GM12864 (cell line): ENCODE measurements at regions not wholly inside any gene's neighbourhood (a gene's known extent, or its start where the extent isn't known, plus 50 kb on each side); places are given as distances from the start of the nearest gene placed in this dataset.

Experiments
- DNase-seq: peaks from one replicate; pipeline ENCODE4 v3.0.0-alpha.2; 2011; ENCODE audit warnings: low read depth
- H3K4me3 ChIP-seq: 2 replicates; pipeline ENCODE4 v1.5.1; 2011; ENCODE audit warnings: mild to moderate bottlenecking, low read depth, low read length, control low read depth
- TF ChIP-seq, protein P1 (sequence below): IDR thresholded peaks from 2 replicates; pipeline ENCODE4 v1.5.1; 2011; ENCODE audit warnings: low read depth, mild to moderate bottlenecking, moderate library complexity, low read length, control low read depth, inconsistent platforms; ENCODE audit errors: missing control alignments

GRCh38 chr2:23069923-23070322 lies 315.1 kb upstream of the KLHL29 start:
- TF ChIP-seq, protein P1, sequence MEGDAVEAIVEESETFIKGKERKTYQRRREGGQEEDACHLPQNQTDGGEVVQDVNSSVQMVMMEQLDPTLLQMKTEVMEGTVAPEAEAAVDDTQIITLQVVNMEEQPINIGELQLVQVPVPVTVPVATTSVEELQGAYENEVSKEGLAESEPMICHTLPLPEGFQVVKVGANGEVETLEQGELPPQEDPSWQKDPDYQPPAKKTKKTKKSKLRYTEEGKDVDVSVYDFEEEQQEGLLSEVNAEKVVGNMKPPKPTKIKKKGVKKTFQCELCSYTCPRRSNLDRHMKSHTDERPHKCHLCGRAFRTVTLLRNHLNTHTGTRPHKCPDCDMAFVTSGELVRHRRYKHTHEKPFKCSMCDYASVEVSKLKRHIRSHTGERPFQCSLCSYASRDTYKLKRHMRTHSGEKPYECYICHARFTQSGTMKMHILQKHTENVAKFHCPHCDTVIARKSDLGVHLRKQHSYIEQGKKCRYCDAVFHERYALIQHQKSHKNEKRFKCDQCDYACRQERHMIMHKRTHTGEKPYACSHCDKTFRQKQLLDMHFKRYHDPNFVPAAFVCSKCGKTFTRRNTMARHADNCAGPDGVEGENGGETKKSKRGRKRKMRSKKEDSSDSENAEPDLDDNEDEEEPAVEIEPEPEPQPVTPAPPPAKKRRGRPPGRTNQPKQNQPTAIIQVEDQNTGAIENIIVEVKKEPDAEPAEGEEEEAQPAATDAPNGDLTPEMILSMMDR = no peak
- H3K4me3 ChIP-seq = no peak overlapping the region
- DNase-seq = no peak

DNA sequence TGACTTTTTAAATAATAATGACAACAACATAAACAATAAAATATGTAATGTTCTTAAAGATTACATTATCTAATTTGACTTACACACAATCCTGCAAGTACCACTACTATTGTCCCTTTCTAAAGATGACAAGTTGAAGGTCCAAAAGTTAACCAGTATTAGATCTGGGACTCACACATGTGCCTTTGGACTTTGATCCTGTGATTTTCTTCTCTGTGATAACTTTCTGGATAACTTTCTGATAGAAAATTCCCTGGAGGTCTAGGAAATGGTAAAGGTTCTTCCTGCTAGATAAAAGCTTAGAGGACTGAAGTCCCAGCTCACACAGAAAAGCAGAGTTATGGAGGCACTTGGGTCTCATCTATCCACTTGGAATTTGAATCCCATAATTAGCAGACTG lies 311.9 kb upstream of the KLHL29 start:
- no peak for DNase-seq
- no peak overlapping the region for H3K4me3 ChIP-seq
- TF ChIP-seq, protein P1 = no peak

GRCh38 chr2:23073671-23074070 lies 311.3 kb upstream of the KLHL29 start:
- TF ChIP-seq, protein P1 = no peak
- no peak overlapping the region for H3K4me3 ChIP-seq
- no peak for DNase-seq

DNA sequence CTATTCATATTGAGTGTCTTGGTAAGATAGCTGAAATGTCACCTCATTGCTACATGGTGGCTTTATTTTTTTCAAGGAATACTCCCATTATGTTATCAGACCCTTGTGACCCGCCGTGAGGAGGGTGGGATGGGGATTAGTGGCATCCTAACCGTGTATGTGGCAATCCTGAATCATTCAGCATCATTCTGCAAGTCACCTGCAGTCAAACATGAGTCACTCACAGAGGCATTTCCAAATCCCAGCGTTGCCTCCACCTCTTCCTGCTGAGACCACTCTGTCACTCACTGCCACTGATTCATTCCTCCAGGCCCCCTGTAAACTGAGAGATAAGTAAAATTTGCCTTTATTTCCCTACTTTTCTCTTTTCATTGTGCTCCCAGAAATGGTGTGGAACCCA lies 307.4 kb upstream of the KLHL29 start:
- no peak for DNase-seq
- H3K4me3 ChIP-seq = no peak overlapping the region
- TF ChIP-seq, protein P1 = no peak

- no peak for DNase-seq
- H3K4me3 ChIP-seq = no peak overlapping the region
- TF ChIP-seq, protein P1 = no peak
Observed at GRCh38 chr2:23078784-23079434, 306.1 kb upstream of the KLHL29 start.

- TF ChIP-seq, protein P1 = no peak
- no peak for DNase-seq
- H3K4me3 ChIP-seq = no peak overlapping the region
Observed at GRCh38 chr2:23083966-23084365, 301.0 kb upstream of the KLHL29 start.

GRCh38 chr2:23091019-23091418 lies 294.0 kb upstream of the KLHL29 start:
- TF ChIP-seq, protein P1 = no peak
- no peak for DNase-seq
- H3K4me3 ChIP-seq = no peak overlapping the region
